ENCODE measurements at regions not wholly inside any gene's neighbourhood (a gene's known extent, or its start where the extent isn't known, plus 50 kb on each side); places are given as distances from the start of the nearest gene placed in this dataset.

GRCh38 chr12:25670076-25671055, 117.3 kb upstream of the LMNTD1 start:
- Histone ChIP-seq H3K36me3 (ENCODE audit: control insufficient read depth, insufficient read depth, low read length) (no peaks in the 10 kb centered on the region), H4K20me1 (ENCODE audit: control insufficient read depth, extremely low read depth, insufficient read depth, low read length) (no peaks in the 10 kb centered on the region), H3K27ac (ENCODE audit: insufficient read depth, low read length) (no peak overlapping the region), H3K79me2 (ENCODE audit: control insufficient read depth, insufficient read depth, low read length) (no peaks in the 10 kb centered on the region), H3K9ac (ENCODE audit: insufficient read depth, low read length) (no peak overlapping the region), H3K4me3 (replicated peaks in 1 of 4; ENCODE audit: control extremely low read depth in 1 of 4, insufficient read depth in 1 of 4, low read depth in 3 of 4, low read length in 4 of 4) (no peak overlapping the region), H3K4me1 (ENCODE audit: control insufficient read depth, extremely low read depth, insufficient read depth, low read length) (no peaks in the 10 kb centered on the region), H3K27me3 (ENCODE audit: control insufficient read depth, insufficient read depth, low read length) (no peaks in the 10 kb centered on the region), H2AFZ (ENCODE audit: low read length) (no peak overlapping the region), H3K4me2 (ENCODE audit: extremely low read depth, insufficient read depth, low read length) (no peak overlapping the region), H3K9me3 (ENCODE audit: control insufficient read depth, insufficient read depth, low read depth, low read length) (no peaks in the 10 kb centered on the region)
- no peak for TF ChIP-seq EZH2 (IDR thresholded peaks at IDR 0.05; ENCODE audit: low read length, missing control alignments)
- TF ChIP-seq, protein P1, sequence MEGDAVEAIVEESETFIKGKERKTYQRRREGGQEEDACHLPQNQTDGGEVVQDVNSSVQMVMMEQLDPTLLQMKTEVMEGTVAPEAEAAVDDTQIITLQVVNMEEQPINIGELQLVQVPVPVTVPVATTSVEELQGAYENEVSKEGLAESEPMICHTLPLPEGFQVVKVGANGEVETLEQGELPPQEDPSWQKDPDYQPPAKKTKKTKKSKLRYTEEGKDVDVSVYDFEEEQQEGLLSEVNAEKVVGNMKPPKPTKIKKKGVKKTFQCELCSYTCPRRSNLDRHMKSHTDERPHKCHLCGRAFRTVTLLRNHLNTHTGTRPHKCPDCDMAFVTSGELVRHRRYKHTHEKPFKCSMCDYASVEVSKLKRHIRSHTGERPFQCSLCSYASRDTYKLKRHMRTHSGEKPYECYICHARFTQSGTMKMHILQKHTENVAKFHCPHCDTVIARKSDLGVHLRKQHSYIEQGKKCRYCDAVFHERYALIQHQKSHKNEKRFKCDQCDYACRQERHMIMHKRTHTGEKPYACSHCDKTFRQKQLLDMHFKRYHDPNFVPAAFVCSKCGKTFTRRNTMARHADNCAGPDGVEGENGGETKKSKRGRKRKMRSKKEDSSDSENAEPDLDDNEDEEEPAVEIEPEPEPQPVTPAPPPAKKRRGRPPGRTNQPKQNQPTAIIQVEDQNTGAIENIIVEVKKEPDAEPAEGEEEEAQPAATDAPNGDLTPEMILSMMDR (conservative IDR thresholded peaks at IDR 0.05 in 1 of 2, IDR thresholded peaks at IDR 0.05 in 1 of 2; ENCODE audit: low read depth in 1 of 2, low read length in 2 of 2): no peak
- peak in 1 of 2 donors; percentile 56 for DNase-seq (ENCODE audit: low read depth in 2 of 2)

DNA sequence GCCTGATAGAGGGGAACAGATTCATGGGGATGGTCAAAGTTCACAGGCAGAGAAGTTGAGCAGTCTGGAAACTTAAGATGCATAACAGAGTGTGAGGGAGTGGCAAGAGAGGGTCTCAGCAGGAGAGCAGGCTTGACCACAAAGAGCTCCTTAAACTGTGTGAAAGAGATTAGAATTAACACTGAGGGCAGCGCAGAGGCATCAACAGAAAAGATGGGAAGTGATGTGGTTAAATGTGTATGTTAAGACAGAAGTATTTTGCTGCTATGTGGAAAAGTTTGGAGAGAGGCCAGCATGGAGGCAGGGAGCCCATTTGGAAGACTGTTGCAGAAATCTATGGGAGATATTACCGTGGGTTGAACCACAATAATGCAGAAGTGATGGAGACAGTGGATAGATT, 122.7 kb upstream of the LMNTD1 start:
- Histone ChIP-seq H3K36me3 (ENCODE audit: control insufficient read depth, insufficient read depth, low read length) (no peaks in the 10 kb centered on the region), H3K9me3 (ENCODE audit: control insufficient read depth, insufficient read depth, low read depth, low read length) (no peaks in the 10 kb centered on the region), H3K4me2 (ENCODE audit: extremely low read depth, insufficient read depth, low read length) (no peak overlapping the region), H3K79me2 (ENCODE audit: control insufficient read depth, insufficient read depth, low read length) (no peaks in the 10 kb centered on the region), H3K4me3 (replicated peaks in 1 of 4; ENCODE audit: control extremely low read depth in 1 of 4, insufficient read depth in 1 of 4, low read depth in 3 of 4, low read length in 4 of 4) (no peak overlapping the region), H3K27me3 (ENCODE audit: control insufficient read depth, insufficient read depth, low read length) (no peaks in the 10 kb centered on the region), H2AFZ (ENCODE audit: low read length) (no peak overlapping the region), H4K20me1 (ENCODE audit: control insufficient read depth, extremely low read depth, insufficient read depth, low read length) (no peaks in the 10 kb centered on the region), H3K27ac (ENCODE audit: insufficient read depth, low read length) (no peak overlapping the region), H3K9ac (ENCODE audit: insufficient read depth, low read length) (no peak overlapping the region), H3K4me1 (ENCODE audit: control insufficient read depth, extremely low read depth, insufficient read depth, low read length) (no peaks in the 10 kb centered on the region)
- TF ChIP-seq EZH2 (IDR thresholded peaks at IDR 0.05; ENCODE audit: low read length, missing control alignments): no peak
- TF ChIP-seq, protein P1 (conservative IDR thresholded peaks at IDR 0.05 in 1 of 2, IDR thresholded peaks at IDR 0.05 in 1 of 2; ENCODE audit: low read depth in 1 of 2, low read length in 2 of 2): no peak
- peak in 1 of 2 donors; percentile 42 for DNase-seq (ENCODE audit: low read depth in 2 of 2)

- TF ChIP-seq, protein P1 (conservative IDR thresholded peaks at IDR 0.05 in 1 of 2, IDR thresholded peaks at IDR 0.05 in 1 of 2; ENCODE audit: low read depth in 1 of 2, low read length in 2 of 2): peak in 1 of 2 donors; percentile 19
- no peak for TF ChIP-seq EZH2 (IDR thresholded peaks at IDR 0.05; ENCODE audit: low read length, missing control alignments)
- peak in 1 of 2 donors; percentile 5 for DNase-seq (ENCODE audit: low read depth in 2 of 2)
- H4K20me1 ChIP-seq (ENCODE audit: control insufficient read depth, extremely low read depth, insufficient read depth, low read length): no peaks in the 10 kb centered on the region
Measured at GRCh38 chr12:25677232-25677937, 124.3 kb upstream of the LMNTD1 start.

More at GRCh38 chr12:25677232-25677937, 124.3 kb upstream of the LMNTD1 start:
- Histone ChIP-seq H3K79me2 (ENCODE audit: control insufficient read depth, insufficient read depth, low read length) (no peaks in the 10 kb centered on the region), H2AFZ (ENCODE audit: low read length) (no peak overlapping the region), H3K27me3 (ENCODE audit: control insufficient read depth, insufficient read depth, low read length) (no peaks in the 10 kb centered on the region), H3K36me3 (ENCODE audit: control insufficient read depth, insufficient read depth, low read length) (no peaks in the 10 kb centered on the region), H3K9ac (ENCODE audit: insufficient read depth, low read length) (no peak overlapping the region), H3K4me2 (ENCODE audit: extremely low read depth, insufficient read depth, low read length) (no peak overlapping the region), H3K4me3 (replicated peaks in 1 of 4; ENCODE audit: control extremely low read depth in 1 of 4, insufficient read depth in 1 of 4, low read depth in 3 of 4, low read length in 4 of 4) (no peak overlapping the region), H3K27ac (ENCODE audit: insufficient read depth, low read length) (no peak overlapping the region), H3K4me1 (ENCODE audit: control insufficient read depth, extremely low read depth, insufficient read depth, low read length) (no peaks in the 10 kb centered on the region), H3K9me3 (ENCODE audit: control insufficient read depth, insufficient read depth, low read depth, low read length) (no peaks in the 10 kb centered on the region)

Measured in fibroblast of lung (primary cell).